PFSK-1 (cell line): ENCODE measurements at regions not wholly inside any gene's neighbourhood (a gene's known extent, or its start where the extent isn't known, plus 50 kb on each side); places are given as distances from the start of the nearest gene placed in this dataset.

Experiments used
- FOXP2 ChIP-seq: optimal IDR thresholded peaks from 2 replicates; pipeline ENCODE3; 2011; ENCODE audit warnings: borderline replicate concordance, control low read depth, inconsistent platforms; ENCODE audit not compliant: insufficient read depth; ENCODE audit errors: extremely low read length, extremely low read depth
- POLR2AphosphoS5 ChIP-seq: IDR thresholded peaks from 2 replicates; pipeline ENCODE4 v1.6.1; 2012; ENCODE audit warnings: low read depth, mild to moderate bottlenecking, control low read depth, low read length, moderate library complexity
- REST ChIP-seq, 2 experiments: IDR thresholded peaks; 2 replicates each; pipeline versions ENCODE4 v1.6.1 to v1.8.0; 2011 to 2012; ENCODE audit warnings: low read depth in 2 of 2, low read length in 2 of 2, control low read depth in 1 of 2, inconsistent platforms in 1 of 2, mild to moderate bottlenecking in 1 of 2, moderate library complexity in 1 of 2; ENCODE audit not compliant: insufficient read depth in 1 of 2
- SIN3A ChIP-seq: IDR thresholded peaks from 2 replicates; pipeline ENCODE4 v1.6.1; 2012; ENCODE audit warnings: mild to moderate bottlenecking, low read length, moderate library complexity, borderline replicate concordance; ENCODE audit not compliant: insufficient read depth
- TAF1 ChIP-seq: IDR thresholded peaks from 2 replicates; pipeline ENCODE4 v1.6.1; 2012; ENCODE audit warnings: low read length, control low read depth, borderline replicate concordance; ENCODE audit not compliant: insufficient read depth

GRCh38 chr10:6702030-6702429, 122.0 kb upstream of the PRKCQ start:
- no peak for TF ChIP-seq FOXP2
- no peak for TF ChIP-seq REST (IDR thresholded peaks at IDR 0.05; ENCODE audit: insufficient read depth in 1 of 2, low read depth in 2 of 2, low read length in 2 of 2)
- TF ChIP-seq SIN3A: no peak
- no peak for TF ChIP-seq POLR2AphosphoS5
- no peak for TF ChIP-seq TAF1

GRCh38 chr10:6701289-6701688, 121.2 kb upstream of the PRKCQ start:
- TF ChIP-seq TAF1 (no peak), FOXP2 (no peak), POLR2AphosphoS5 (no peak), SIN3A (no peak), REST (IDR thresholded peaks at IDR 0.05; ENCODE audit: insufficient read depth in 1 of 2, low read depth in 2 of 2, low read length in 2 of 2) (no peak)

- no peak for TF ChIP-seq FOXP2
- no peak for TF ChIP-seq REST (IDR thresholded peaks at IDR 0.05; ENCODE audit: insufficient read depth in 1 of 2, low read depth in 2 of 2, low read length in 2 of 2)
- no peak for TF ChIP-seq POLR2AphosphoS5
- no peak for TF ChIP-seq TAF1
These were observed 120.0 kb upstream of the PRKCQ start for GRCh38 chr10:6700066-6700465.

- TF ChIP-seq SIN3A (no peak), FOXP2 (no peak), TAF1 (no peak), POLR2AphosphoS5 (no peak), REST (IDR thresholded peaks at IDR 0.05; ENCODE audit: insufficient read depth in 1 of 2, low read depth in 2 of 2, low read length in 2 of 2) (no peak)
These were observed 119.3 kb upstream of the PRKCQ start for GRCh38 chr10:6699336-6699735.

GRCh38 chr10:6695519-6695918, 115.4 kb upstream of the PRKCQ start:
- TF ChIP-seq SIN3A (no peak), POLR2AphosphoS5 (no peak), FOXP2 (no peak), TAF1 (no peak), REST (IDR thresholded peaks at IDR 0.05; ENCODE audit: insufficient read depth in 1 of 2, low read depth in 2 of 2, low read length in 2 of 2) (no peak)
